IMR-90 (cell line): ENCODE measurements at regions not wholly inside any gene's neighbourhood (a gene's known extent, or its start where the extent isn't known, plus 50 kb on each side); places are given as distances from the start of the nearest gene placed in this dataset.

Experiments used
- ATAC-seq: fragments of 200-7000 bp; cut with Tn5 transposase; 2 replicates; pipeline ENCODE4 v1.9.1; 2020; ENCODE audit warnings: low read depth, mild to moderate bottlenecking, moderate library complexity
- BruUV-seq: library from RNA; stranded (reverse); fragments of 400-500 nt; replicated peaks from 2 replicates; lab custom pipeline; 2021; lab: Mats Ljungman, UMichigan
- CTCF ChIA-PET: fragments of 300-600 bp; formaldehyde crosslinking; extraction: SDS; loops from one replicate; lab custom pipeline; 2021; ENCODE audit warnings: antibody characterized with exemption; lab: Yijun Ruan, JAX
- POLR2A ChIA-PET: fragments of 300-600 bp; sonication (Branson Sonifier 250); formaldehyde crosslinking; loops from one replicate; lab custom pipeline; 2022; ENCODE audit warnings: antibody characterized with exemption; ENCODE audit not compliant: unreplicated experiment; lab: Charles Lee
- DNase-seq: peaks from one replicate; pipeline ENCODE4 v3.0.0; 2013
- H2AFZ ChIP-seq: replicated peaks from 2 replicates; pipeline ENCODE3; 2013; ENCODE audit warnings: low read length, mild to moderate bottlenecking; ENCODE audit not compliant: poor library complexity
- H2AK5ac ChIP-seq: 2 replicates; pipeline ENCODE4 v1.6.1; 2013; ENCODE audit warnings: low read depth, low read length, inconsistent platforms
- H2AK9ac ChIP-seq: replicated peaks from 2 replicates; pipeline ENCODE3; 2013; ENCODE audit warnings: mild to moderate bottlenecking, low read depth, low read length, moderate library complexity; ENCODE audit not compliant: poor library complexity
- H2BK120ac ChIP-seq: 2 replicates; pipeline ENCODE4 v1.6.1; 2013; ENCODE audit warnings: low read depth, low read length, inconsistent platforms
- H2BK15ac ChIP-seq: 3 replicates; pipeline ENCODE4 v1.6.1; 2013; ENCODE audit warnings: low read depth, low read length, inconsistent platforms
- H2BK20ac ChIP-seq: 2 replicates; pipeline ENCODE4 v1.6.1; 2013; ENCODE audit warnings: low read depth, mild to moderate bottlenecking, inconsistent platforms, low read length, moderate library complexity
- H2BK5ac ChIP-seq: 2 replicates; pipeline ENCODE4 v1.6.1; 2013; ENCODE audit warnings: mild to moderate bottlenecking, low read depth, low read length, inconsistent platforms; ENCODE audit not compliant: poor library complexity, severe bottlenecking
- H3K14ac ChIP-seq: replicated peaks from 2 replicates; pipeline ENCODE4 v1.6.1; 2013; ENCODE audit warnings: low read depth, low read length, inconsistent platforms
- H3K18ac ChIP-seq: 2 replicates; pipeline ENCODE4 v1.6.1; 2013; ENCODE audit warnings: low read depth, low read length, control low read depth
- H3K23ac ChIP-seq: 2 replicates; pipeline ENCODE4 v1.6.1; 2013; ENCODE audit warnings: low read depth, low read length, inconsistent platforms
- H3K27ac ChIP-seq: 2 replicates; pipeline ENCODE4 v1.5.1; 2013; ENCODE audit warnings: mild to moderate bottlenecking, control low read depth, low read length; ENCODE audit not compliant: insufficient read depth
- H3K27me3 ChIP-seq: 2 replicates; pipeline ENCODE4 v1.6.1; 2013; ENCODE audit warnings: low read length; ENCODE audit not compliant: control insufficient read depth, insufficient read depth
- H3K36me3 ChIP-seq: 2 replicates; pipeline ENCODE4 v1.6.1; 2013; ENCODE audit warnings: low read length, mixed read lengths; ENCODE audit not compliant: control insufficient read depth, insufficient read depth
- H3K4ac ChIP-seq: 2 replicates; pipeline ENCODE4 v1.6.1; 2013; ENCODE audit warnings: low read depth, low read length, inconsistent platforms
- H3K4me1 ChIP-seq: 2 replicates; pipeline ENCODE4 v1.6.1; 2013; ENCODE audit warnings: low read length, mixed read lengths; ENCODE audit not compliant: control insufficient read depth, insufficient read depth
- H3K4me2 ChIP-seq: 2 replicates; pipeline ENCODE4 v1.6.1; 2013; ENCODE audit warnings: low read depth, mild to moderate bottlenecking, control low read depth, low read length, moderate library complexity
- H3K4me3 ChIP-seq: 2 replicates; pipeline ENCODE4 v1.5.1; 2013; ENCODE audit warnings: low read depth, mild to moderate bottlenecking, control low read depth, low read length, moderate library complexity; ENCODE audit not compliant: insufficient read depth
- H3K56ac ChIP-seq: 2 replicates; pipeline ENCODE4 v1.6.1; 2013; ENCODE audit warnings: low read length, inconsistent platforms; ENCODE audit not compliant: insufficient read depth; ENCODE audit errors: extremely low read depth
- H3K79me1 ChIP-seq, 2 experiments: 2 replicates each; pipeline ENCODE4 v1.6.1; 2013; ENCODE audit warnings: low read length in 2 of 2, inconsistent platforms in 1 of 2, low read depth in 1 of 2
- H3K9ac ChIP-seq: 2 replicates; pipeline ENCODE4 v1.6.1; 2013; ENCODE audit warnings: low read depth, low read length, control low read depth
- H3K9me1 ChIP-seq: 2 replicates; pipeline ENCODE4 v1.6.1; 2013; ENCODE audit warnings: low read length, inconsistent platforms; ENCODE audit not compliant: insufficient read depth
- H3K9me3 ChIP-seq: 2 replicates; pipeline ENCODE4 v1.6.1; 2013; ENCODE audit warnings: low read length; ENCODE audit not compliant: control insufficient read depth, insufficient read depth
- H4K20me1 ChIP-seq: 2 replicates; pipeline ENCODE4 v1.6.1; 2013; ENCODE audit warnings: low read length, inconsistent platforms; ENCODE audit not compliant: insufficient read depth
- H4K5ac ChIP-seq: 2 replicates; pipeline ENCODE4 v1.6.1; 2013; ENCODE audit warnings: mild to moderate bottlenecking, low read depth, low read length, control low read depth
- H4K8ac ChIP-seq, 2 experiments: 2 replicates each; pipeline ENCODE4 v1.6.1; 2013; ENCODE audit warnings: low read depth in 2 of 2, low read length in 2 of 2, control low read depth in 1 of 2, inconsistent platforms in 1 of 2
- H4K91ac ChIP-seq: 2 replicates; pipeline ENCODE4 v1.6.1; 2013; ENCODE audit warnings: low read depth, low read length, inconsistent platforms; ENCODE audit not compliant: insufficient read depth
- BHLHE40 ChIP-seq: fragments of 150-350 bp; IDR thresholded peaks from 2 replicates; pipeline ENCODE4 v1.6.1; 2016; ENCODE audit warnings: mild to moderate bottlenecking, low read depth, low read length
- MAFK ChIP-seq: IDR thresholded peaks from 2 replicates; pipeline ENCODE4 v1.6.1; 2012; ENCODE audit warnings: low read depth, low read length, improper control_type of control experiment
- MAZ ChIP-seq: IDR thresholded peaks from 2 replicates; pipeline ENCODE4 v1.6.1; 2012; ENCODE audit warnings: low read depth, mild to moderate bottlenecking, low read length, improper control_type of control experiment, moderate library complexity, borderline replicate concordance
- MXI1 ChIP-seq: IDR thresholded peaks from 2 replicates; pipeline ENCODE4 v1.6.1; 2012; ENCODE audit warnings: low read depth, mild to moderate bottlenecking, low read length, moderate library complexity, borderline replicate concordance
- NFE2L2 ChIP-seq: fragments of 150-350 bp; IDR thresholded peaks from 2 replicates; pipeline ENCODE4 v1.6.1; 2016; ENCODE audit warnings: low read depth, mild to moderate bottlenecking, low read length
- POLR2A ChIP-seq: IDR thresholded peaks from 2 replicates; pipeline ENCODE4 v1.6.1; 2012; ENCODE audit warnings: mild to moderate bottlenecking, low read depth, low read length
- RAD21 ChIP-seq: IDR thresholded peaks from 2 replicates; pipeline ENCODE4 v1.6.1; 2012; ENCODE audit warnings: low read length, improper control_type of control experiment
- RCOR1 ChIP-seq: IDR thresholded peaks from 2 replicates; pipeline ENCODE4 v1.6.1; 2012; ENCODE audit warnings: mild to moderate bottlenecking, low read length, improper control_type of control experiment; ENCODE audit not compliant: insufficient replicate concordance
- RFX5 ChIP-seq: IDR thresholded peaks from 2 replicates; pipeline ENCODE4 v1.8.0; 2012; ENCODE audit warnings: low read depth, mild to moderate bottlenecking, low read length, moderate library complexity
- SMC3 ChIP-seq: fragments of 150-350 bp; IDR thresholded peaks from 2 replicates; pipeline ENCODE4 v1.6.1; 2016; ENCODE audit warnings: low read depth, mild to moderate bottlenecking, antibody characterized with exemption, low read length, moderate library complexity
- WGBS, 2 experiments: methylation state at CpG; one replicate each; pipeline versions ENCODE4 v1.1.5 to v1.1.7; 2013; ENCODE audit warnings: missing lambda C conversion rate in 2 of 2; ENCODE audit not compliant: insufficient read length in 1 of 2; ENCODE audit errors: extremely low coverage in 2 of 2; 5-methylcytosine and 5-hydroxymethylcytosine counted together
- dilution Hi-C: fragments of 300-500 bp; cut with HindIII; formaldehyde crosslinking; loops from one replicate; pipeline ENCODE4 v1.14.3; 2018; ENCODE audit warnings: low sequenced_read_pairs; ENCODE audit not compliant: unreplicated experiment
- in situ Hi-C: fragments of 300-500 bp; cut with MboI; formaldehyde crosslinking; loops from 3 replicates; pipeline ENCODE4 v1.14.3; 2019; ENCODE audit warnings: low sequenced_read_pairs, inconsistent platforms, mixed read lengths
- intact Hi-C: fragments of 100-400 bp; cut with micrococcal nuclease; formaldehyde crosslinking; loops from 2 replicates; pipeline ENCODE4 v1.10.0; 2022
- TF ChIP-seq, protein P1 (sequence below): conservative IDR thresholded peaks from 2 replicates; pipeline ENCODE4 v1.5.1; 2012; ENCODE audit warnings: mild to moderate bottlenecking, low read depth, low read length, improper control_type of control experiment
- TF ChIP-seq, protein P2 (sequence below): fragments of 150-350 bp; IDR thresholded peaks from 2 replicates; pipeline ENCODE4 v1.6.1; 2016; ENCODE audit warnings: low read depth, mild to moderate bottlenecking, low read length, moderate library complexity, borderline replicate concordance
- TF ChIP-seq, protein P3 (sequence below): fragments of 150-350 bp; IDR thresholded peaks from 2 replicates; pipeline ENCODE4 v1.6.1; 2017; ENCODE audit warnings: mild to moderate bottlenecking, antibody characterized with exemption, low read length, low read depth

DNA sequence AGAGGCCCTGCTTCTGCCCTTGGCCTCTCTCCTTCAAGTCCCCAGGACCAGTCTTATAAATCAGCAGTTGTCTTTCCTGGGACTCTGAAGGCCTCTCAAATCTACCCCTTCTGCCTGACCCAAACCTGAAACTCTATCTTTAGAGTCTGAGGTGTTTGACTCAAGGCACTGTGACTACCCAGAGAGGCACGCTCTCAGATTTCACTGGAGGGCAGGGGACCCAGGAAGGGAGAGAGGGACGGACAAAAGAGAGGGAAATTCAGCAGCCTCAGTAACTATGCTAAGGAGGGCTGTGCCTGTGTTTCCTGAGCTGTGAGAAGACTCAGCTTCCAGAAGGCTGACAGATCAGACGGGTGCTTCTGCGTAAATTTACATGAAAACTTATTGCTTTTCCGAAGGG is 217.8 kb downstream of the HAUS1 start:
- Histone ChIP-seq H3K4me1 (no peaks in the 10 kb centered on the region), H3K18ac (no peak overlapping the region), H3K9ac (no peak overlapping the region), H2BK15ac (no peak overlapping the region), H4K20me1 (no peaks in the 10 kb centered on the region), H2AK9ac (no peak overlapping the region), H4K8ac (no peak overlapping the region), H3K23ac (no peak overlapping the region), H3K27ac (no peak overlapping the region), H3K56ac (no peak overlapping the region), H3K36me3 (no peaks in the 10 kb centered on the region), H3K14ac (no peak overlapping the region), H3K79me1 (no peaks in the 10 kb centered on the region), H4K5ac (no peak overlapping the region), H4K91ac (no peak overlapping the region), H3K4me3 (no peak overlapping the region), H3K9me1 (no peaks in the 10 kb centered on the region; the same call in 1 of the 2 replicates), H3K9me3 (no peaks in the 10 kb centered on the region), H2BK20ac (no peak overlapping the region), H3K4ac (no peak overlapping the region), H2BK5ac (no peak overlapping the region), H3K4me2 (no peak overlapping the region), H2AK5ac (no peak overlapping the region), H2BK120ac (no peak overlapping the region), H2AFZ (no peak overlapping the region), H3K27me3 (peaks cover 4% of the 10 kb centered on the region)
- DNase-seq (no peak), ATAC-seq (no peak)
- intact Hi-C loops (no loop called here), dilution Hi-C loops (no loop called here), in situ Hi-C loops (no loop called here)
- BruUV-seq, result no TSS peak
- CTCF ChIA-PET, result no interaction called here
- WGBS, 2 experiments, result no CpG with 5 or more reads among the region's 5 CpGs
- POLR2A ChIA-PET, result no interaction called here
- no peak for TF ChIP-seq MAFK
- TF ChIP-seq, protein P1, sequence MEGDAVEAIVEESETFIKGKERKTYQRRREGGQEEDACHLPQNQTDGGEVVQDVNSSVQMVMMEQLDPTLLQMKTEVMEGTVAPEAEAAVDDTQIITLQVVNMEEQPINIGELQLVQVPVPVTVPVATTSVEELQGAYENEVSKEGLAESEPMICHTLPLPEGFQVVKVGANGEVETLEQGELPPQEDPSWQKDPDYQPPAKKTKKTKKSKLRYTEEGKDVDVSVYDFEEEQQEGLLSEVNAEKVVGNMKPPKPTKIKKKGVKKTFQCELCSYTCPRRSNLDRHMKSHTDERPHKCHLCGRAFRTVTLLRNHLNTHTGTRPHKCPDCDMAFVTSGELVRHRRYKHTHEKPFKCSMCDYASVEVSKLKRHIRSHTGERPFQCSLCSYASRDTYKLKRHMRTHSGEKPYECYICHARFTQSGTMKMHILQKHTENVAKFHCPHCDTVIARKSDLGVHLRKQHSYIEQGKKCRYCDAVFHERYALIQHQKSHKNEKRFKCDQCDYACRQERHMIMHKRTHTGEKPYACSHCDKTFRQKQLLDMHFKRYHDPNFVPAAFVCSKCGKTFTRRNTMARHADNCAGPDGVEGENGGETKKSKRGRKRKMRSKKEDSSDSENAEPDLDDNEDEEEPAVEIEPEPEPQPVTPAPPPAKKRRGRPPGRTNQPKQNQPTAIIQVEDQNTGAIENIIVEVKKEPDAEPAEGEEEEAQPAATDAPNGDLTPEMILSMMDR, result no peak
- TF ChIP-seq MXI1, result no peak
- TF ChIP-seq RFX5, result no peak
- TF ChIP-seq BHLHE40, result no peak
- TF ChIP-seq, protein P2, sequence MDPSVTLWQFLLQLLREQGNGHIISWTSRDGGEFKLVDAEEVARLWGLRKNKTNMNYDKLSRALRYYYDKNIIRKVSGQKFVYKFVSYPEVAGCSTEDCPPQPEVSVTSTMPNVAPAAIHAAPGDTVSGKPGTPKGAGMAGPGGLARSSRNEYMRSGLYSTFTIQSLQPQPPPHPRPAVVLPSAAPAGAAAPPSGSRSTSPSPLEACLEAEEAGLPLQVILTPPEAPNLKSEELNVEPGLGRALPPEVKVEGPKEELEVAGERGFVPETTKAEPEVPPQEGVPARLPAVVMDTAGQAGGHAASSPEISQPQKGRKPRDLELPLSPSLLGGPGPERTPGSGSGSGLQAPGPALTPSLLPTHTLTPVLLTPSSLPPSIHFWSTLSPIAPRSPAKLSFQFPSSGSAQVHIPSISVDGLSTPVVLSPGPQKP, result no peak
- TF ChIP-seq MAZ, result no peak
- TF ChIP-seq RCOR1, result no peak
- no peak for TF ChIP-seq NFE2L2
- no peak for TF ChIP-seq POLR2A
- TF ChIP-seq, protein P3, sequence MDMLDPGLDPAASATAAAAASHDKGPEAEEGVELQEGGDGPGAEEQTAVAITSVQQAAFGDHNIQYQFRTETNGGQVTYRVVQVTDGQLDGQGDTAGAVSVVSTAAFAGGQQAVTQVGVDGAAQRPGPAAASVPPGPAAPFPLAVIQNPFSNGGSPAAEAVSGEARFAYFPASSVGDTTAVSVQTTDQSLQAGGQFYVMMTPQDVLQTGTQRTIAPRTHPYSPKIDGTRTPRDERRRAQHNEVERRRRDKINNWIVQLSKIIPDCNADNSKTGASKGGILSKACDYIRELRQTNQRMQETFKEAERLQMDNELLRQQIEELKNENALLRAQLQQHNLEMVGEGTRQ, result no peak
- no peak for TF ChIP-seq RAD21
- TF ChIP-seq SMC3, result no peak
